DMS114 treated with DMSO at 0.1 percent for 48 hours (cell line): ENCODE measurements at regions not wholly inside any gene's neighbourhood (a gene's known extent, or its start where the extent isn't known, plus 50 kb on each side); places are given as distances from the start of the nearest gene placed in this dataset.

Experiments
- DNase-seq: peaks from one replicate; lab custom pipeline; 2025; ENCODE audit not compliant: unreplicated experiment; lab: John Stamatoyannopoulos, UW

- DNase-seq = no peak
Measured at GRCh38 chr14:42322531-42323284, 716.0 kb downstream of the LRFN5 start.

- no peak for DNase-seq
Measured at GRCh38 chr14:42319996-42320395, 713.3 kb downstream of the LRFN5 start.

GRCh38 chr14:42316693-42317092 lies 710.0 kb downstream of the LRFN5 start:
- DNase-seq = no peak

GRCh38 chr14:42311876-42312275 lies 705.2 kb downstream of the LRFN5 start:
- no peak for DNase-seq

DNA sequence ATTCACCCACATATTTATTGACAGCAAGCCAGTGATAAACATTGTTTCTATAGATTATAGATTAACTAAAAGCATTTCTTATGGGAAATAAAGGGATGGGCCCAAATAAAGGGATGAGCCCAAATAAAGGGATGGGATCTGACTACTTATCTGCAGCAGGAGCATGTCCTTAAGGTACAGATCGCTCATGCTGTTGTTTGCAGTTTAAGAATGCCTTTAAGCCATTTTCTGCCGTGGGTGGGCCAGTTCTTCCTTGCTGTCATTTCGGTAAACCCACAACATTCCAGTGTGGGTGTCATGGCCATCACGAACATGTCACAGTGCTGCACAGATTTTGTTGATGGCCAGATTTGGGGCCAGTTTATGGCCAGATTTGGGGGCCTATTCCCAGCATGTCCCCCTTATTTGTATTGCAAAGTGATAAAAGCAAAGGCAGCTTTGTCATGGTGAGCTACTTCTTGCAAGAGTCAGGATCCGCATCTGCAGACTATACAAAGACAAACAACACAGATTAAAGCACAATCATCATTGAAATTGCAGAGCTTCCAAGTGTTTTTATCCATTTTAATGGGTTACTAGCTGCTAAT lies 700.7 kb downstream of the LRFN5 start:
- no peak for DNase-seq

DNA sequence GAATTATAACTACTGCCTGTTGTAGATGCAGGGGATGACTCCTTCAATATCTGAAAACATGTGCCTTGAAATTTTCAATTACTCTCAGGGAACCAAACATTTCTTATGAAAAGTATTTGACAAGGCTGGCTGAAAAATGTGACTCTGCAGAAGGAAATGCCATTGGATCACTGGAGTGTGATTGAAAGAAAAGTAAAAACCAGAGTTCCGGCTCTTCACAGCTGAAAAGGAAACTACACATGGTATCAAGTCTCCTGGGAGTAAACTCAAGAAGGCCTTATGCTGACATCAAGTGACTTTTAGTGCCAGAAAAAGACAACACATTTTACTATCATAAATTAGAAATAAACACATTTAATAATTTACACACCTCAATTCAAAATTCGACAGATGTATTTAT lies 693.0 kb downstream of the LRFN5 start:
- no peak for DNase-seq

DNA sequence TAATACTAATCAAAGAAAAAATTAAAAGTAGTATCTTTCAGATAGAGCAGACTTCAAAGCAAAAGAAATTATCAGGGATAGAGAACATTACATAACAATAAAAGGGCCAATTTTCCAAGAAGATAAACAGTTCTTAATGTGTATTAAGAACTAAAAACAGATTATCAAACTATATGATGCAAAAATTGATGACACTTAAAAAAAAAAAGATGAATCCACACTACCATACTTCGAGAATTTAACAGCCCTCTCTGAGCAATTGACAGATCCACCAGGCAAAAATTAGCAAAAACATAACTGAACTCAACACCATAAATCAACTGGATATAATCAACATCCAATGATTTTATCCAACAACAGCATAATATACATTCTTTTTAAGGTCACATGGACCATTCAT lies 686.5 kb downstream of the LRFN5 start:
- DNase-seq = no peak

DNA sequence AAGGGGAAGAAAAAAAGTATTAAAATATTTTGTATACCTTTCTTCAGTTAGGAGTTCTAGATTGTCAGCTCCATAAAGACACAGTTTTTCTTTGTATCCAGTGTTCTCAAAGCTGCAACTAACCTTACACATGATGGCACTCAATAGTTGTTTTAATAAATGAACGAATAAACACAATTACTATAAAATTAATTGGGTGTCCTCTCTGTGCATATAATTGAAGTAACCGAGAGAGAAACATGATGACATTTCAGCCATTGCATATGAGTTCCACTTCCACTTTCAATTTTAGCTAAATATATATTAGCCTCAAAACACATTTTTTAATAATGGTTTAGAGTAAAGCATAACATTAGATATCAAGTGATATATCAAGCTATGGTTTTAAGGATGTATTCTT lies 671.2 kb downstream of the LRFN5 start:
- DNase-seq = no peak

GRCh38 chr14:42269234-42269633 lies 662.6 kb downstream of the LRFN5 start:
- DNase-seq = no peak

DNA sequence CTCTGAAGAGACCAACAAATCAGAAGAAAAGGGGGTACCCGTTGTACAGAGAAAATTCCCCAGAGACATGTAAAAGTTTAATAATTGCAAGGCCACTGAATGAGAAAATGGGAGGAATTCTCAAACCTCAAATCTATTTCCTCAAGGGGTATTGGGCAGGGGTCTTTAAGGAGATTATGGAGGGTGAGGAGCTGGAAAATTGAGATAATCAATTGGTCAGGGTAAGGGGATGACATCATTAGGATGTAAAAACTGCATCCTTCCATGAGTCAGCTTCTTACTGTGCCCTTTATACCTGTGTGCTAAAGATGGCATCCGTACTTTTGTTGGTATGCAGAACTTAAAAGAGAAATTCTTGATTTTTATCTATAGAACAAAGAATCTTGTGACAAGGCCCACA lies 641.5 kb downstream of the LRFN5 start:
- no peak for DNase-seq

DNA sequence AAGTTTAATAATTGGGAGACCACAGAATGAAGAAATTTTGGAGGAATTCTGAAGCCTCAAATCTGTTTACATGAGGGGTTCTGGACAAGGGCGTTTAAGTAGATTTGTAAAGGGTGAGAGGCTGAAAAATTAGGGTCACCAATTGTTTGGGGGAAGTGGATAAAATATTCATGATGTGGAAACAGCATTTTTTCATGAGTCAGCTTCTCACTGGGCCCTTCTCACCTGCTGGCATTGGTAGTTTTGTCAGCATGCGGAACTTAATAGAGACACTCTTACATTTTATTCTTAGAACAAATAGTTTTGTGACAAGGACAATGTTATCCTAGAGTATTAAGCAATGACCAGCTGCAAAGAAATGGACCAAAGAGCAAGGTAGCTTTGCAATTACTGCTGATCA lies 634.4 kb downstream of the LRFN5 start:
- DNase-seq = no peak

- DNase-seq = no peak
Measured at GRCh38 chr14:42229976-42230375, 623.3 kb downstream of the LRFN5 start.

GRCh38 chr14:42229294-42229693 lies 622.6 kb downstream of the LRFN5 start:
- DNase-seq = no peak

GRCh38 chr14:42228611-42229010 lies 621.9 kb downstream of the LRFN5 start:
- DNase-seq = no peak

GRCh38 chr14:42224053-42224888 lies 617.6 kb downstream of the LRFN5 start:
- DNase-seq = peak; percentile 45

DNA sequence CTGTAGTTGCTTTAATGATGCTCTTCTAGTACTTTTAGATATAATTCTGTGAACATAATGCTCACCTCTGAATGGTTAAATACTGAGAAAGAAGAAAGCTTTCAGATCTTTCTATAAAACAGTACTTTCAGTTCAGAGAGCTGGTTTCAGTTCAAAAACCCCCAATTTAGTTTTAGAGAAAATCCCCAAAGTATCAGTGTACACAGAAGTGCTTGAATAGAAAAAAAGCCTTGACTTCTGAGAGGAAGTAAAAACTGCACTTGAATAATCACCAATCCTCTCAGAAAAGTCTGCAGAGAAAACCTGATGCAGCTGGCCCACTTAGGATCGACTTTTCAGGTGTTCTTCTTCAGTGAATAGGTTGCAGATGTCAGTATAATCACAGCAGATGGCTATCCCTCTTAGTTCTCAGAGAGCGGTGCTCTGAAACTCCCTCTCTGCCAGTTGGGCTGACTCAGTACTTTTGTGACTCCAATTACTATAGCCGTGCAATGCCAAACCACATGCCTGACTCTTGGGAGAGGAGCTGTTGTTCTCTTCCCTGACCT lies 616.3 kb downstream of the LRFN5 start:
- no peak for DNase-seq

DNA sequence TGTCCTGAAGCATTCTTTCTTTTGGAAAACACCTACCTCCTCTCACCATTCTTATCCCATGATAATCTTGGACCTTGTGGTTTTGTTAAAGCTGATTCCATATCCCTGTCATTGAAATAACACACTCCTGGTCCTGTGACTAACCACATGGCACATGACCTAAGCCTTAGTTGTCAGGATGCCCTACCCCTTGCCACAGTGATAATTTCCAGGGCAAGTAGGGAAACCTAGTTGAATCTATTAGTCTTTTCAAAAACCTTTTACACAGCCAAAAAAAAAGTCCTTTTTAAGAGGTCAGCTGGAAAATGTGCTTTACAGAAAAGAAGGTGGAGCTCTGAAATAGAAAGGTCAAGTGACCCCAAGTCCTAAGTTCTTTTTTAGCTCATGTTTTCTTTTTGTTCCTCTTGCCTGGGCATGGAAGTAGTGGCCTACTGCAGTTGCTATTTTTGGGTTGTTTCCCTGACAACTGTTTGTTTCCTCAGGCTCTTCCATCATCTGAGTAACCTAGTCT lies 608.4 kb downstream of the LRFN5 start:
- DNase-seq = no peak

- no peak for DNase-seq
Measured at GRCh38 chr14:42200957-42201356, 594.3 kb downstream of the LRFN5 start.

- DNase-seq = no peak
Measured at GRCh38 chr14:42198010-42198409, 591.3 kb downstream of the LRFN5 start.

GRCh38 chr14:42192738-42193653 lies 586.3 kb downstream of the LRFN5 start:
- DNase-seq = no peak
